GM21526 (cell line): ENCODE measurements at regions not wholly inside any gene's neighbourhood (a gene's known extent, or its start where the extent isn't known, plus 50 kb on each side); places are given as distances from the start of the nearest gene placed in this dataset.
"Not testable (repeated sequence)": the region's sequence is repeated elsewhere in the genome, so short reads cannot be mapped to it uniquely, and the experiment has no call there.

Source experiments
- ATAC-seq: cut with Tn5 transposase; IDR thresholded peaks from one replicate; pipeline ENCODE4 v1.9.1; 2021; ENCODE audit warnings: moderate library complexity; ENCODE audit not compliant: unreplicated experiment, low FRiP score

DNA sequence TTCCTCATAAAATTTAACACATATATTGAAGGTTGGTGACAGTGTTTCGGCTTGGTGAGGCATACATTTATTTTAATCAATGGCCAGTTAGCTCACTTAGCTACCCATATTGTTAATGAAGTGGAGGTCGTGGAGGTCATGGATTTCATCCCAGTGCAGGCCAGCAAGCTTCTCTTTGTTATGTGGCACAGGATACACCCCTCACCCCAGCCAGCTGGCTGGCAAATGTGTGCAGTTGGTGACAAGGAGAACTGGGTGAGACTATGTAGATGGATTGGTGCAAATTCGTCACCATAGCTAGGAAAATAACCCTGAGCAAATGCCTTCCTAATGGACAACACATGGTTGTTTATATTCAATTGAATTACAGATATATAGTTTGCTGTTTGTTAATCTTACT is 50.5 kb upstream of the FOXP2 start:
- ATAC-seq: no peak

- ATAC-seq: no peak
These were observed 51.3 kb upstream of the FOXP2 start for GRCh38 chr7:114363292-114363691.

DNA sequence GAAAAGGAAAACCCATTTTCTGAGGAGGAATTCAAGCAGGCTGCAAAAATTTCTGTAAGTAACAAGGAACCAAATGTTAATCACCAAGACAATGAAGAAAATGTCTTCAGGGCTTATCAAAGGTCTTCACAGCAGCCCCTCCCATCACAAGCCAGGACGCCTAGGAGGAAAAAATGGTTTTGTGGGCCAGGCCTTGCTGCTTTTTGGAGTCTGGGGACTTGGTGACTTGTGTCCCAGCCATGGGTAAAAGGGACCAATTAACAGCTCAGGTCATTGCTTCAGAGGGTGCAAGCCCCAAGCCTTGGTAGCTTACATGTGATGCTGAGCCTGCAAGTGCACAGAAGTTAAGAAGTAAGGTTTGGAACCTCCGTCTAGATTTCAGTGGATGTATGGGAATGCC is 55.7 kb upstream of the FOXP2 start:
- no peak for ATAC-seq

DNA sequence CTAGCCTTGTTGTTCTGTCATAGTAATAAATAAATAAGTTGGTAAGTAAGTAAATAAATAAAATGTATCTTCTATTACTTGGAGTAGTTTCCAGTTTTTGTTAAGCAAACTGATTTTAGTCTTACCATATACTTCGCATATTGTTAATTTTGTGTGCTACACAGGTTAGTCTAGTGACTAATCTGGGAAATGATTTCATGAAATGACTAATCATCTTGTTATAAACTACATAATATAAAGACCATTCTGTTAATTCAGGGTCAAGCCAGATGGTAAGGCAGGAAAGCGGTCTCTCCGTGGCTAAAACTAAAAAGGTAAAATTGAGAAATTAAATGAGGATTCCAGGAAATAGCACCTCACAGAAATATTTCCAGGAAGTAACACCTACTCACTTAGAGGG is 58.5 kb upstream of the FOXP2 start:
- ATAC-seq: no peak

GRCh38 chr7:114354306-114354705 is 60.3 kb upstream of the FOXP2 start:
- ATAC-seq: no peak

GRCh38 chr7:114345494-114345893 is 69.1 kb upstream of the FOXP2 start:
- no peak for ATAC-seq

- no peak for ATAC-seq
These were observed 70.5 kb upstream of the FOXP2 start for GRCh38 chr7:114343949-114344708.

DNA sequence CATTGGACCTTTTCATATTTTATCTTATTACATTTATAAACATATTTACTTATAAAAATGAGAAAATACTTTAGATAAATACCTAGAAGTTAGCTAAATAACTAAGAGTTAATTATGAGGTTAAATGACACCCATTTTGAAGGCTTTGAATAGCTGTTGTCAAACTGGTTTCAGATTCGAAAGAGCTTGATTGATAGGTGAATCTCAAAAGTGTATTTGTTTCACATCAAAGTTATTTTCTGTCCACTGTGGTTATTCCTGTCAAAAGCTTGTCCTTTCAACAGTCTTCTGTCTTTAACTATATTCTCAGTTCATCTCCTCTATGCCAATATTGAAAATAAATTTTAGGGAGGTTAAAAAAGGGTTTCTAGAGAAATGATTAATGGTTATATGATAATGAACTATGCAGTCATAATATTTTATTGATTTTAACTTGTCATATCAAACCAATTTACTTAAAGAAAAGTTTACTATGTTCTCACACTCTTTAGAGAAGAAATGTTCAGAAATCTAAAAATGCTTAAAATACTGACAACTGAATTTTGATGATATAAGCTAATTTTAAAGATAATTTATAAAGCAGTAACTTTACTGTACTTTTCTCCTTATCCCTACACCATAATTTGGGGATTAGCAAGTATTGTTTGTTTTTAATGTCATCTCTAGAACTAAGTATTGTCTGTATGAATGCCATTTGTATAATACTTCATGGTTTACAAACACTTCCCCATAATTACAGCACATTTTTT is 72.0 kb upstream of the FOXP2 start:
- ATAC-seq: no peak

- no peak for ATAC-seq
These were observed 73.0 kb upstream of the FOXP2 start for GRCh38 chr7:114341648-114342047.

DNA sequence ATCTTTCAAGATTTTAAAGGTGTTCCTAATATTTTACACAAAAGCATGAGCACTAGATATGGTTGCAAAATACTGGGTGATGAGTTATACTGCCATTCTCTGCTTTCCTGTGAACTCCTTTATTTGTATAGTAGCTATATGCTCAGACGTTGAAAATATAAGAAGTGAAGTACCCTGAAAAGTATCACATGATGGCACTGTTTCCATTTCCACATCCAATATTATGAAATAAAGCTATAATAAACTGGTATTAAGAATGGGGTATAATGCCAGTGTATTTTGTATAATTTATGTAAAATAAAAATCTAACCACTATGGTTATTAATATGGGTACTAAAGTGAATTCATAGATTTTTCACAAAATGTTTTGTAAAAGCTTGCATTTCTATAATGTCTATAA is 79.6 kb upstream of the FOXP2 start:
- no peak for ATAC-seq

DNA sequence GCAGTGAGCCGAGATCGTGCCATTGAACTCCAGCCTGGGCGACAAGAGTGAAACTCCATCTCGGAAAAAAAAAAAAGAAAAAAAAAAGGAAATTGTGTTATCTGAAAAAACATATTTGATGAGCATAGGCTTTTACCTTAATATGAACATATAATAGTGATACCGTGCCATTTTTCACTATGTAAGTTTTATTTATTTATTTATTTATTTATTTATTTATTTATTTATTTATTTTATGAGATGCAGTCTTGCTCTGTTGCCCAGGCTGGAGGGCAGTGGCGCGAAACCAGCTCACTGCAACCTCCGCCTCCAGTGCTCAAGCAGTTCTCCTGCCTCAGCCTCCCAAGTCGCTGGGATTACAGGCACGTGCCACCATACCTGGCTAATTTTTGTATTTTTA is 85.2 kb upstream of the FOXP2 start:
- ATAC-seq: not testable (repeated sequence)

GRCh38 chr7:114317450-114318098 is 97.0 kb upstream of the FOXP2 start:
- ATAC-seq: no peak

DNA sequence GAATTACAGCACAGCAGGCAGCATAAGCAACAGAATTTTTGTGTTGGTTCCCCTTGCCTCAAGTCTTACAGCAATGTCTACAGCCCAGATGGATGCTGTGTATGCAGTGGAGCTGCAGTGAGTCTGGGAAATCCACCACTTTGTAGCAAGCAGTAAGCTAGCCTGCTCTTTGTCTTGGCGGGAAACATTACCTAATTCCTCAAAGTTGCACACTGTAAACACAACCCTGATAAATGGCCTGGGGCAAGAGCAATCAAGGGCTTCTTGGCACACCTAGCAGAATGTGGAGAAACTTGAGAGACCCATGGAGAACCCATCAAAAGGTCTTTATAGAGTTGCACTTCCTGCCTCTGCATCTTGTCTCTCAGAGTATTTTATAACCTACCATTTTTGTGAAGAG is 102.0 kb upstream of the FOXP2 start:
- no peak for ATAC-seq

GRCh38 chr7:114310345-114311110 is 104.1 kb upstream of the FOXP2 start:
- ATAC-seq: no peak

DNA sequence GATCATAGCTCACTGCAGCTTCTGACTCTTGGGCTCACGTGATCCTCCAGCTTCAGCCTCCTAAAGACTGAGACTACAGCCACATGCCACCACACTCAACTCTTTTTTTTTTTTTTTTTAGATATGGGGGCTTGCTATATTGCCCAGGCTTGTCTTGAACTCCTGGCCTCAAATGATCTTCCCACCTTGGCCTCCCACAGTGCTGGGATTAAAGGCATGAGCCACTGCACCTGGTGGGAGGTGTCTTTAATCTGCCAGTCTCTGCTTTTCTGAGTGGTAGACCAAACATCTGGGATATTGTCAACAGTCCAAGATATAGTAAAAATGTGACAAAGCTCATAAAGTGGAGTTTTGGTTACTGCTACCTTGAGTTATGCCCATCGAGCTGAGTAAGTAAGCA is 104.9 kb upstream of the FOXP2 start:
- no peak for ATAC-seq

GRCh38 chr7:114303301-114303700 is 111.3 kb upstream of the FOXP2 start:
- ATAC-seq: no peak

DNA sequence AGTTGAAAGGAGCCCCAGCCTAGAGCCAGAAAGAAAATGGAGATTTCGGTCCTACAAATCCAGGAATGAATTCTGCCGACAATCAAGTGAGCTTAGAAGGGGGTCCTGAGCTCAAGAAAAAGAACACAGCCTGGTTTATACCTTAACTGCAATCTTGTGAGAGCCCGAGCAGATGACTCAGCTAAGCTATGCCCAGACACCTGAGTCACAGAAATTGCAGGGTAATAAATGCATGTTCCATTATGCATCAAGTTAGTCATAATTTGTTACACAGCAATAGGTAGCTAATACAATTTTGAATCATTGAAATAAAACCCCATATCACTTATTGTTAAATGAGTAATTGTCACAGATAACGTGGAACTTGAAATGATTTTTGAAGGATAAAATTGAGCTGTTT is 111.8 kb upstream of the FOXP2 start:
- no peak for ATAC-seq

DNA sequence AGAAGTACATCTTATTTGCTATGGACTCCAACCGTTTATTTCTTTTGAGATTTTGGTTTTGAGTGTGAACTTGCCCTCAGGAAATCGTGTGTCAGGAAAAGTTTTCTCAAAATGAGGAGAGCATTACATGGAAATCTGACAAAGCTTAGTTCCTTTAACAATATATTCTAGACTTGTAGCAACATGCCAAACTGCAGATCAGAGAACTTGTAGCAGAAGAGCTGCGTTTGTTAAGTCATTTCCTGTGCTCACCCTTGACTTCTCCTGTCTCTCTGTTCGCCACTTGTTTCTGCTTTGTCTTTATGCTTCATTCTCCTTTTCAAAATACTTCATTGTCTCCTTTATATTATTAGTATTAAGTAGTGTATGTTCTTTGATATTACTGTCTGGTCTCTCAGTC is 116.6 kb upstream of the FOXP2 start:
- no peak for ATAC-seq

GRCh38 chr7:114297121-114297520 is 117.5 kb upstream of the FOXP2 start:
- ATAC-seq: no peak

DNA sequence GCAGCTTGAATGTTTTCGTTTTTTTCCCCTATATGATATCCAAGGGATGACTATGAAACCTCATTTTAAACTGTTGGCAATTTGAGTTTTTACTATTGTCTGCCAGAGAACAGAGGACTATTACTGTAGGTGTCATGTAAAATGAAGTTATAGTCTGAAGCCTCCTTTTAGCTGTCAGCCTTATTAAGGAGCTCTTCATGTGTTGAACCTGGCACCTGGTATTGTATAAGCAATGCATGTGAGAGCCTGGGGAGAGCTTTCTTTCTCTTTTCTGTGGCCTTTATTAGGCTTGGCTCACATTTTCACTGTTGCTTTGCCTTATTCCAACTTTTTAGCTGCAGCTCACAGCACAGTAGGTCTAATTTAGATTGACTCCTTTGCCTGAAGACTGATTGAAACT is 119.1 kb upstream of the FOXP2 start:
- ATAC-seq: no peak

DNA sequence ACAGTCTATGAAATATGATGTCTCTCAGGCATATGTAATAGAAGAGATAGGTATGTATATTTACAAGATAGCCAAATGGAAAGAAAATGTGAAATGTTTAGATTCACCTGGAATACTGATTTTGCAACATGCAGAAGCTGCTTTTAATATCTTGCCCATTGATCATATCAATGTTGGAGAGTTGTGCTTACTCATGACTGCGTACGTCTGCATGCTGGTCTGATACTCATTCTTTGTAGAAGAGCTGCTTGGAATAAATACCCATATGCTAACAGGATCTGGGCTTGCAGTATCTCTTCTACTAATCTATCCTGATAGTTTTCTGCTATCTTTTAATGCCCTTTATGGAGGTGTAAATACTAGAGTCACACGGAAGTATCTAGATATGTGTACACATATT is 120.6 kb upstream of the FOXP2 start:
- ATAC-seq: no peak
